ENCODE measurements at regions not wholly inside any gene's neighbourhood (a gene's known extent, or its start where the extent isn't known, plus 50 kb on each side); places are given as distances from the start of the nearest gene placed in this dataset.

GRCh38 chr13:111513766-111514609 is 193.5 kb downstream of the TEX29 start:
- no peak overlapping the region for H3K27ac Mint-ChIP-seq
- H3K4me3 Mint-ChIP-seq = no peak overlapping the region
- Histone ChIP-seq H3K9me3 (ENCODE audit: control insufficient read depth in 1 of 2, insufficient read depth in 1 of 2, low read length in 2 of 2) (peaks cover 0 to 14% of the 10 kb centered on the region in 2 experiments), H3K36me3 (ENCODE audit: insufficient read depth, low read length) (no peaks in the 10 kb centered on the region), H3K4me1 (ENCODE audit: insufficient read depth, low read length) (no peaks in the 10 kb centered on the region), H3K27ac (ENCODE audit: low read depth in 1 of 2, low read length in 2 of 2) (no peak overlapping the region), H3K4me3 (ENCODE audit: low read length) (no peak overlapping the region), H3K27me3 (ENCODE audit: control insufficient read depth in 1 of 2, insufficient read depth in 2 of 2, low read length in 2 of 2) (no peaks in the 10 kb centered on the region)
- no peaks in the 10 kb centered on the region for H3K9me3 Mint-ChIP-seq
- peaks cover 9% of the 10 kb centered on the region for H3K27me3 Mint-ChIP-seq
- H3K36me3 Mint-ChIP-seq (ENCODE audit: low read depth) = no peaks in the 10 kb centered on the region
- intact Hi-C loops (cut with DNase I, micrococcal nuclease) = no loop called here
- ChIA-PET POLR2A (no interaction called here), CTCF (no interaction called here)
- TF ChIP-seq, protein P1, sequence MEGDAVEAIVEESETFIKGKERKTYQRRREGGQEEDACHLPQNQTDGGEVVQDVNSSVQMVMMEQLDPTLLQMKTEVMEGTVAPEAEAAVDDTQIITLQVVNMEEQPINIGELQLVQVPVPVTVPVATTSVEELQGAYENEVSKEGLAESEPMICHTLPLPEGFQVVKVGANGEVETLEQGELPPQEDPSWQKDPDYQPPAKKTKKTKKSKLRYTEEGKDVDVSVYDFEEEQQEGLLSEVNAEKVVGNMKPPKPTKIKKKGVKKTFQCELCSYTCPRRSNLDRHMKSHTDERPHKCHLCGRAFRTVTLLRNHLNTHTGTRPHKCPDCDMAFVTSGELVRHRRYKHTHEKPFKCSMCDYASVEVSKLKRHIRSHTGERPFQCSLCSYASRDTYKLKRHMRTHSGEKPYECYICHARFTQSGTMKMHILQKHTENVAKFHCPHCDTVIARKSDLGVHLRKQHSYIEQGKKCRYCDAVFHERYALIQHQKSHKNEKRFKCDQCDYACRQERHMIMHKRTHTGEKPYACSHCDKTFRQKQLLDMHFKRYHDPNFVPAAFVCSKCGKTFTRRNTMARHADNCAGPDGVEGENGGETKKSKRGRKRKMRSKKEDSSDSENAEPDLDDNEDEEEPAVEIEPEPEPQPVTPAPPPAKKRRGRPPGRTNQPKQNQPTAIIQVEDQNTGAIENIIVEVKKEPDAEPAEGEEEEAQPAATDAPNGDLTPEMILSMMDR (IDR thresholded peaks at IDR 0.05) = no peak
- no peaks in the 10 kb centered on the region for H3K4me1 Mint-ChIP-seq (ENCODE audit: low read depth)
- DNase-seq (no peak), ATAC-seq (ENCODE audit: poor library complexity) (no peak)

DNA sequence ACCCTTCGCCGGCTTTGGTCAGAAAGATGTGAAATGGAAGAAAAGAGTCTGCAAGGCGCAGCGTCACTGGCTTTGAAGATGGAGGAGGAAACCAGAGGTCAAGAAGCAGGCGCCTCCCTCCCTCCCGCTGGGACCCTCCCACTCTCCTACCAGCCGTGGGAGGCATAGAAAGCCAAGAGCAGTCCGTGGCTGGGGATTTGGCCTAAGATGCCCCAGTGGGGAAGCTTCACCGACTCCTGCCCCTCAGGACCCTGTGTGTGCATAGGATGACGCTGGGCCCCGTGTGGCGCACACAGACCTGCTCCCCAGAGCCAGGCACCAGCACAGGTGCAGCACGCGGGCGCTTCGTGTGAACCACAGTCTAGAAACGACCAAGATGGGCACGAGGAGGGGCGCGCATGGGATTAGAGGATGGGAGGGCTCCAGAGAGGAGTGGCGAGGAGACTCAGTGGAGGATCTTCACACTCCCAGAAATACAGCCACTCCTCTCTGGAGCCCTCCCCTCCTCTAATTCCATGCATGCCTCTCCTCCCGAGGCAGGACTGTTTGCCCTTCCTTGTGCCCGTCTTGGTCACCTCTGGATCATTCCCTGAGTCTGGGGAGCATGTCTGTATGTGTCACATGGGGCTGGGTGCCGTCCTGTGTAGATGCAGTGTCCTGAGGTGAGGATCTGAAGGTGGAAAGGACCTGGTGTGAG is 194.3 kb downstream of the TEX29 start:
- Mint-ChIP-seq H3K4me1 (ENCODE audit: low read depth) (no peaks in the 10 kb centered on the region), H3K36me3 (ENCODE audit: low read depth) (no peaks in the 10 kb centered on the region), H3K27ac (no peak overlapping the region), H3K27me3 (peaks cover 9% of the 10 kb centered on the region), H3K4me3 (no peak overlapping the region), H3K9me3 (no peaks in the 10 kb centered on the region)
- Histone ChIP-seq H3K36me3 (ENCODE audit: insufficient read depth, low read length) (no peaks in the 10 kb centered on the region), H3K27ac (ENCODE audit: low read depth in 1 of 2, low read length in 2 of 2) (no peak overlapping the region), H3K27me3 (ENCODE audit: control insufficient read depth in 1 of 2, insufficient read depth in 2 of 2, low read length in 2 of 2) (no peaks in the 10 kb centered on the region), H3K4me1 (ENCODE audit: insufficient read depth, low read length) (no peaks in the 10 kb centered on the region), H3K4me3 (ENCODE audit: low read length) (no peak overlapping the region), H3K9me3 (ENCODE audit: control insufficient read depth in 1 of 2, insufficient read depth in 1 of 2, low read length in 2 of 2) (peaks cover 0 to 14% of the 10 kb centered on the region in 2 experiments)
- TF ChIP-seq, protein P1 (IDR thresholded peaks at IDR 0.05) = no peak
- no peak for ATAC-seq (ENCODE audit: poor library complexity)
- CTCF ChIA-PET = no interaction called here
- POLR2A ChIA-PET = no interaction called here
- intact Hi-C loops (cut with DNase I, micrococcal nuclease) = no loop called here
- DNase-seq = no peak

- POLR2A ChIA-PET = no interaction called here
Observed at GRCh38 chr13:111515307-111515617, 194.8 kb downstream of the TEX29 start.

More at GRCh38 chr13:111515307-111515617, 194.8 kb downstream of the TEX29 start:
- Mint-ChIP-seq H3K4me1 (ENCODE audit: low read depth) (no peaks in the 10 kb centered on the region), H3K9me3 (no peaks in the 10 kb centered on the region), H3K4me3 (no peak overlapping the region), H3K27ac (no peak overlapping the region), H3K36me3 (ENCODE audit: low read depth) (no peaks in the 10 kb centered on the region), H3K27me3 (peaks cover 9% of the 10 kb centered on the region)
- Histone ChIP-seq H3K9me3 (ENCODE audit: control insufficient read depth in 1 of 2, insufficient read depth in 1 of 2, low read length in 2 of 2) (peaks cover 0 to 14% of the 10 kb centered on the region in 2 experiments), H3K27ac (ENCODE audit: low read depth in 1 of 2, low read length in 2 of 2) (no peak overlapping the region), H3K27me3 (ENCODE audit: control insufficient read depth in 1 of 2, insufficient read depth in 2 of 2, low read length in 2 of 2) (no peaks in the 10 kb centered on the region), H3K4me1 (ENCODE audit: insufficient read depth, low read length) (no peaks in the 10 kb centered on the region), H3K36me3 (ENCODE audit: insufficient read depth, low read length) (no peaks in the 10 kb centered on the region), H3K4me3 (ENCODE audit: low read length) (no peak overlapping the region)
- CTCF ChIA-PET = no interaction called here
- TF ChIP-seq, protein P1 (IDR thresholded peaks at IDR 0.05) = no peak
- no peak for ATAC-seq (ENCODE audit: poor library complexity)
- intact Hi-C loops (cut with DNase I, micrococcal nuclease) = no loop called here
- DNase-seq = no peak

Data from CD4-positive, alpha-beta T cell (primary cell).